OCI-LY3 (cell line): ENCODE measurements at regions not wholly inside any gene's neighbourhood (a gene's known extent, or its start where the extent isn't known, plus 50 kb on each side); places are given as distances from the start of the nearest gene placed in this dataset.

Experiments used
- H2AFZ ChIP-seq: fragments of 200-600, 300-600 bp; shearing (Covaris generic); 2 replicates; pipeline ENCODE4 v1.6.0; 2014; ENCODE audit warnings: antibody characterized with exemption, low read depth, low read length
- H3K27ac ChIP-seq: fragments of 200-600, 300-600 bp; sonication (generic); 2 replicates; pipeline ENCODE4 v1.5.1; 2014; ENCODE audit warnings: mild to moderate bottlenecking, low read length, moderate library complexity, mixed read lengths
- H3K27me3 ChIP-seq: fragments of 200-600, 300-600 bp; sonication (generic); 2 replicates; pipeline ENCODE4 v1.6.1; 2014; ENCODE audit warnings: low read depth, low read length, mixed read lengths
- H3K36me3 ChIP-seq: fragments of 200-600, 300-600 bp; sonication (generic); replicated peaks from 2 replicates; pipeline ENCODE3; 2014; ENCODE audit warnings: low read depth, low read length, mixed read lengths
- H3K4me1 ChIP-seq: fragments of 300-600, 200-600 bp; sonication (generic); 2 replicates; pipeline ENCODE4 v1.6.1; 2014; ENCODE audit warnings: low read length, mixed read lengths
- H3K4me2 ChIP-seq: fragments of 200-600, 300-600 bp; sonication (generic); 2 replicates; pipeline ENCODE4 v1.6.1; 2014; ENCODE audit warnings: low read length, mixed read lengths
- H3K4me3 ChIP-seq: fragments of 300-600, 200-600 bp; sonication (generic); 2 replicates; pipeline ENCODE4 v1.5.1; 2014; ENCODE audit warnings: antibody characterized with exemption, mild to moderate bottlenecking, low read length, moderate library complexity
- H3K79me2 ChIP-seq: fragments of 300-600, 200-600 bp; shearing (Covaris generic); 2 replicates; pipeline ENCODE4 v1.6.1; 2014; ENCODE audit warnings: mild to moderate bottlenecking, low read length, mixed read lengths
- H3K9ac ChIP-seq: fragments of 300-600, 200-600 bp; shearing (Covaris generic); 2 replicates; pipeline ENCODE4 v1.6.0; 2014; ENCODE audit warnings: mild to moderate bottlenecking, low read length, moderate library complexity
- H3K9me3 ChIP-seq: fragments of 200-600, 300-600 bp; shearing (Covaris generic); 2 replicates; pipeline ENCODE4 v1.6.1; 2014; ENCODE audit warnings: low read length, mixed read lengths; ENCODE audit not compliant: insufficient read depth
- H4K20me1 ChIP-seq: fragments of 200-600, 300-600 bp; sonication (generic); 2 replicates; pipeline ENCODE4 v1.6.1; 2016; ENCODE audit warnings: low read length, mixed read lengths; ENCODE audit not compliant: insufficient read depth
- EZH2phosphoT487 ChIP-seq: fragments of 200-600 bp; shearing (Covaris generic); IDR thresholded peaks from 2 replicates; pipeline ENCODE4 v1.6.1; 2018; ENCODE audit warnings: antibody characterized with exemption, mixed run types, low read depth
- TF ChIP-seq, protein P1 (sequence below): fragments of 200-600, 300-600 bp; sonication (generic); IDR thresholded peaks from 2 replicates; pipeline ENCODE4 v1.5.1; 2014; ENCODE audit warnings: antibody characterized with exemption, low read length, low read depth

DNA sequence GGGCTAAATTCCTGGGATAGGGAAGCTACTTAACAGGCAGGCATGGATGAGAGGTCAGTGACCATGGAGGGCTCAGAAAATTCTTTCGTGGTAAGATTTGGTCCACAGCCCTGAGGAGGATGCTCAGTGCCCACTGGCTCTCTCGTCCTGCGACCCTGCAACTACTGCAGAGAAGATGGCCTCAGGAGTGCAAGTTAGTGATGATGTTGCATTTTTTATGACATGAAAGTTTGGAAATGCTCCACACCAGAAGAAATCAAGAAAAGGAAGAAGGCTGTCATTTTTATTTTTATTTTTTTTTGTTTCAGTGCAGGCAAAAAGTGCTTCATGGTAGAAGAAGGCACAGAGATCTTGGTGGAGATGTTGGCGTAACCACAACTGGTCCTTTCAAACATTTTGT is 238.6 kb upstream of the PARD3B start:
- H3K4me2 ChIP-seq = no peak overlapping the region

DNA sequence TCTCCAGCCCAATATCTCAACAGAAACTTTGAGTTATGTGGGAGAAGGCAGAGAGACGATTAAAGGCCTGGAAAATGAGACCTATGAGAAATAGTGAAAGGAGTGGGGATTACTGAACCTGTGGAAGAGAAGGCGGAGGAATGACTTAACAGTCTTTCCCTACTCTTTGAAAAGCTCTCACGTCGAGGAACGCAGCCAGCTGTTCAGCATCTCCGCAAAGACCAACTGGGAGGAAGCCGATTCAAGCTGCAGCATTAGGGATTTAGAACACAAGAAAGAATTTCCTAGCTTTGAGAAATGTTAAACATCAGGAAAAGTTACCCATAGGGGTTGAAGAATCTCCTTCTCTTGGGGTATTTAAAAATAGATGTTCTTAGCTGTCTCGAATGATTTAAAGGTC is 233.2 kb upstream of the PARD3B start:
- Histone ChIP-seq H3K4me2 (no peak overlapping the region), H3K9me3 (no peaks in the 10 kb centered on the region), H3K27ac (no peak overlapping the region)

More for the DNA sequence above, 238.6 kb upstream of the PARD3B start:
- H3K27ac ChIP-seq = no peak overlapping the region
- H3K27me3 ChIP-seq = no peaks in the 10 kb centered on the region
- H3K4me1 ChIP-seq = no peaks in the 10 kb centered on the region
- TF ChIP-seq, protein P1, sequence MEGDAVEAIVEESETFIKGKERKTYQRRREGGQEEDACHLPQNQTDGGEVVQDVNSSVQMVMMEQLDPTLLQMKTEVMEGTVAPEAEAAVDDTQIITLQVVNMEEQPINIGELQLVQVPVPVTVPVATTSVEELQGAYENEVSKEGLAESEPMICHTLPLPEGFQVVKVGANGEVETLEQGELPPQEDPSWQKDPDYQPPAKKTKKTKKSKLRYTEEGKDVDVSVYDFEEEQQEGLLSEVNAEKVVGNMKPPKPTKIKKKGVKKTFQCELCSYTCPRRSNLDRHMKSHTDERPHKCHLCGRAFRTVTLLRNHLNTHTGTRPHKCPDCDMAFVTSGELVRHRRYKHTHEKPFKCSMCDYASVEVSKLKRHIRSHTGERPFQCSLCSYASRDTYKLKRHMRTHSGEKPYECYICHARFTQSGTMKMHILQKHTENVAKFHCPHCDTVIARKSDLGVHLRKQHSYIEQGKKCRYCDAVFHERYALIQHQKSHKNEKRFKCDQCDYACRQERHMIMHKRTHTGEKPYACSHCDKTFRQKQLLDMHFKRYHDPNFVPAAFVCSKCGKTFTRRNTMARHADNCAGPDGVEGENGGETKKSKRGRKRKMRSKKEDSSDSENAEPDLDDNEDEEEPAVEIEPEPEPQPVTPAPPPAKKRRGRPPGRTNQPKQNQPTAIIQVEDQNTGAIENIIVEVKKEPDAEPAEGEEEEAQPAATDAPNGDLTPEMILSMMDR = no peak
- no peak for TF ChIP-seq EZH2phosphoT487
- no peaks in the 10 kb centered on the region for H4K20me1 ChIP-seq
- H3K79me2 ChIP-seq = no peaks in the 10 kb centered on the region
- H3K9ac ChIP-seq = no peak overlapping the region
- H2AFZ ChIP-seq = no peak overlapping the region
- no peak overlapping the region for H3K4me3 ChIP-seq
- no peaks in the 10 kb centered on the region for H3K9me3 ChIP-seq
- H3K36me3 ChIP-seq = no peaks in the 10 kb centered on the region

GRCh38 chr2:204313256-204313655 is 232.0 kb upstream of the PARD3B start:
- TF ChIP-seq, protein P1 = no peak
- TF ChIP-seq EZH2phosphoT487 = no peak
- H3K27ac ChIP-seq = no peak overlapping the region

More for the DNA sequence above, 233.2 kb upstream of the PARD3B start:
- Histone ChIP-seq H3K9ac (no peak overlapping the region), H3K36me3 (no peaks in the 10 kb centered on the region), H4K20me1 (no peaks in the 10 kb centered on the region), H3K27me3 (peaks cover 3% of the 10 kb centered on the region; the same call in 1 of the 2 replicates), H3K79me2 (no peaks in the 10 kb centered on the region), H3K4me1 (no peaks in the 10 kb centered on the region), H3K4me3 (no peak overlapping the region), H2AFZ (no peak overlapping the region)
- no peak for TF ChIP-seq EZH2phosphoT487
- TF ChIP-seq, protein P1 = no peak

GRCh38 chr2:204315236-204315662 is 230.0 kb upstream of the PARD3B start:
- H2AFZ ChIP-seq = no peak overlapping the region
- no peaks in the 10 kb centered on the region for H4K20me1 ChIP-seq
- no peaks in the 10 kb centered on the region for H3K9me3 ChIP-seq
- no peak overlapping the region for H3K4me2 ChIP-seq
- TF ChIP-seq EZH2phosphoT487 = no peak
- TF ChIP-seq, protein P1 = no peak
- H3K27ac ChIP-seq = no peak overlapping the region
- no peaks in the 10 kb centered on the region for H3K79me2 ChIP-seq
- H3K27me3 ChIP-seq = peaks cover 4% of the 10 kb centered on the region; the same call in 1 of the 2 replicates
- H3K36me3 ChIP-seq = no peaks in the 10 kb centered on the region
- H3K4me3 ChIP-seq = no peak overlapping the region
- H3K9ac ChIP-seq = no peak overlapping the region
- H3K4me1 ChIP-seq = no peaks in the 10 kb centered on the region

More at GRCh38 chr2:204313256-204313655, 232.0 kb upstream of the PARD3B start:
- H3K4me1 ChIP-seq = no peaks in the 10 kb centered on the region
- H3K9me3 ChIP-seq = no peaks in the 10 kb centered on the region
- H3K79me2 ChIP-seq = no peaks in the 10 kb centered on the region
- H2AFZ ChIP-seq = no peak overlapping the region
- no peaks in the 10 kb centered on the region for H3K36me3 ChIP-seq
- peaks cover 4% of the 10 kb centered on the region; the same call in 1 of the 2 replicates for H3K27me3 ChIP-seq
- no peaks in the 10 kb centered on the region for H4K20me1 ChIP-seq
- H3K4me3 ChIP-seq = no peak overlapping the region
- H3K4me2 ChIP-seq = no peak overlapping the region
- no peak overlapping the region for H3K9ac ChIP-seq
